NCI-H510A (cell line): ENCODE measurements at regions not wholly inside any gene's neighbourhood (a gene's known extent, or its start where the extent isn't known, plus 50 kb on each side); places are given as distances from the start of the nearest gene placed in this dataset.

Experiments
- DNase-seq: peaks from one replicate; lab custom pipeline; 2025; lab: John Stamatoyannopoulos, UW

GRCh38 chr9:28834156-28834555 lies 1260.9 kb upstream of the C9orf72 start:
- DNase-seq, result no peak

- DNase-seq, result no peak
Observed at GRCh38 chr9:28839778-28840430, 1266.6 kb upstream of the C9orf72 start.

DNA sequence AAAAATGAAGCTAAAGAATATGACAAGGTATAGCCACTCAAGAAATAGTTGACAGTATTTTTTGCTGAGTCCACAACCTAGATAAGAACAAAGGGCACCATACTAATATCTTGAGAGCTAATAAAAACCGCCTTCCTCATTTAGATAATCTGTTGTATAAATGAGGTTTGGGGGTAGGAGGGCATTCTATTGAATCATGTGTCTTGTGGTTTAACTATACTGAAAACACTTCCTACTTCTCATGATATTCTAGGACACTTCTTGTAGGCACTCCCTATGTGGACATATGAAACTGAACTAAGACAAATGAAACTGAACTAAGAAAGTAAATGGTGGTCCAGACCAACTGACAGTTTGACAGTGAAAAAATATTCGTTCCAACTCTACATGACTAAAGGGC lies 1268.5 kb upstream of the C9orf72 start:
- no peak for DNase-seq

DNA sequence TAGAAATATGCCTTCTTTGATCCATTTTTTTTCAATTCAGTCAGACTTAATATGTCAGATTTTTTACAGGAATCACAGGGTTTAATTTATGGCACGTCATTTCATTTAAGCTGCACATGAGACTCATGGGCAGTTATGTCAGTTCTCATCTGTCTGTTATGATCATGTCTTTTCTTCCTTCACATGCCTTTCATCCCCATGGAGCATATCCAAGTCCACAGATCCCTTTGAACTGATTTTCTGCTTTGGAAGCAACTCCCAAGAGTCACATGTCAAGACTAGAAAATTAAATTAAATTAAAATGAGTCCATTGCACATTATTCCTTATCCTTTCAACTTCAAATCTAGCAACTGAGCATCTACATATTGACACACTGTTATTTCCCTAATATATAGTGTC lies 1274.0 kb upstream of the C9orf72 start:
- DNase-seq, result no peak

DNA sequence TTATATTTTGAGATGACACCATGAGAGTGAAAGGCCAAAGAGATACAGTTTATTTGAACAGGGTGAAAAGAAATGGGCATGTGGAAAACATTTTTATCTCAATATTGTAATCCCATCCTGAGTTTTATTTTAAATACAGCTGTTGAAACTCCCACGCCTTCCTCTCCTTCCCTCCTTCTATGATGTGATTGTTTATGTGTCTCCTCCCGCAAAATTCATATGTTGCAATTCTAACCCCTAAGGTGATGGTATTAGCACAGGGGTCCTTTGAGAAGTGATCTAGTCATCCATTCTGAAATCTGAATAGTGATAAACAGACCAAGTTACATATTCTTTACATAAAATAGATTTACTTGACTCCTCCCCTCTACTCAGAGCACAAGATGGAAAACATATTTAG lies 1275.4 kb upstream of the C9orf72 start:
- no peak for DNase-seq

- DNase-seq, result no peak
Observed at GRCh38 chr9:28853477-28853876, 1280.2 kb upstream of the C9orf72 start.

DNA sequence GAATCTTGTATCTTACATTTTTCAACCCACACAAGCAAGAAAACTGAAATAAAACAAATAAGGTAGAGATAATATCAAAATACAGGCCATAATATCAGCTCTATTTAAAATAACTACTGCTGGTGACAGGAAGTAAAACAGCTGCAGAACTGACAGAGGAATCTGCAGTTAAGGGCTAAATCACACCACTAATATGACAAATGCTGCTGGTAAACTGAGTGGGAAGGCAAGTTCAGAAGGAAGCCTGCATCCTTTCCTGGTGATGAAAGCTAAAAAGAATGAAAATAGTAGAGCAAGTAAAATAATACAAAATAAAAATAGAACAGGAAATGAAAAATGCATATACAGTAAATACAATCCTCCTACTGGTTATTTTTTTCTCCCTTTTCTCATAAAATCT lies 1293.7 kb upstream of the C9orf72 start:
- no peak for DNase-seq

- no peak for DNase-seq
Observed at GRCh38 chr9:28868228-28868990, 1295.1 kb upstream of the C9orf72 start.

DNA sequence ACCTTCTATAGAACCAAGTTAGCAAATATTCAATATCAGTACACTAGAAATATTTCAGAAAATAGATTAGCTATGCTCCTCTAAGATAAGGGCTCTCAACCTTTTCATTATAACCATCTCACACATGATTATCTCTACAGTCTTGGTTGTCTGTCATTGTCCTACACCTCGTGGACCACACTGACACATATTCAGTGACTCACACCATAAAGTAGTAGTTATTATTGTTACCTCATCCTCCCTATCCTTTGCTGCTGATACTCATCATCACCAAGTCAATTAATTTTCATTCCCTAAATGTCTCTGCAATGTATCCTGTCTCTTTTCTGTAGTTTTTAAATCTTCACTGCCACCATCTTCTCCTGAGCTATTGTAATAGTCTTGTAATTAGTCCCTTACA lies 1309.2 kb upstream of the C9orf72 start:
- DNase-seq, result no peak

GRCh38 chr9:28883234-28883633 lies 1310.0 kb upstream of the C9orf72 start:
- no peak for DNase-seq

GRCh38 chr9:28887188-28887884 lies 1314.1 kb upstream of the C9orf72 start:
- no peak for DNase-seq

DNA sequence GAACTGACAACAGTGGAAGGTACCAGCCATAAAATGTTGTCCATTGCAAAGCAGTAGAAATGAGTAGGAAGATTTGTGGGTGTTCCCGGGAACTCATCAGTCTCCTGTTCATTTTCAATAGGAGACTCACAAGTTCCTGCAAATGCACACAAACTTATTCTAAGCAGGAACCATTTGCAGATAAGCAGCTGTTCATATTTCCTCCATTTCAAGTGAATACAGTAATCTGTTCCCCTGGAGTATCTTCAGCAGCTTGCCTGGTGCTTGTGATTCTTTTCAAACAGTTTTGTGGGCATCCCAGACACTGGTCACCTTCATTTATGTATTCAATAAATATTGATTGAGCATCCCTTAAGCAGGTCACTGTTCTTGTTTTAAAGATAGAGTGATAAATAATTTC lies 1315.5 kb upstream of the C9orf72 start:
- no peak for DNase-seq

- DNase-seq, result no peak
Observed at GRCh38 chr9:28892538-28892937, 1319.3 kb upstream of the C9orf72 start.

GRCh38 chr9:28899267-28899666 lies 1326.0 kb upstream of the C9orf72 start:
- no peak for DNase-seq

GRCh38 chr9:28899926-28900325 lies 1326.6 kb upstream of the C9orf72 start:
- DNase-seq, result no peak

- DNase-seq, result no peak
Observed at GRCh38 chr9:28900406-28900805, 1327.1 kb upstream of the C9orf72 start.

- DNase-seq, result no peak
Observed at GRCh38 chr9:28909526-28909925, 1336.2 kb upstream of the C9orf72 start.

GRCh38 chr9:28912621-28913020 lies 1339.3 kb upstream of the C9orf72 start:
- DNase-seq, result no peak

DNA sequence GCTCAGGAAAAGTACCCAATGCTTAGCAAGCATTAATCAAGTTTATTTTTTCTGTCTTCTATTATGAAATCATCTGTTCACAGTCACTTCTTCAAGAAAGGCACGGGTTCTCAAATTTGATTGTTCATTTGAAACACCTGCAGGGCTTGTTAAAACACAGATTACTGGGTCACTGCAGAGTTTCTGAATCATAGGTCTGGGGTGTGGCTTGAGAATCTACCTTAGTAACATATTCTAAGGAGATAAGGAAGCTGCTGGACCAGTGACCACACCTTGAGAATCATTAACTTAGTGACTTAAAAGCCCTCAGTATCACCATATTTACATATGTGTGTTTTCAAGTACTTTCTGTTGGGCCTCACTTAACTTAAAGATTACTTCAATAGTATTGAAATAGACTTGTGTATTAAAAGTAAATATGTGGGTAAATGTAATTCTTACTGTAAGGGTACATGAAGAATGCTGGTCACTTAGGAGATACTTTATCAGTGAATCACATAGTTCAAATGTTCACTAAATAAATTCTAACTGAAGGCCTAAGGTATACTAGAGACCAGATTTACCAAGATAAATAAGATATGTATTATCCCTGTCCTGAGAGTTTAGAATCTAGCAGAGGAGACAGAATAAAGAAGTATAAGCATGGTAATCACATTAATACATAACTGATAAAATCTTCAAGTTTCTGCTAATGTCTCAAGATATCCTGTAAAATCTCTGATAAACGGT lies 1342.1 kb upstream of the C9orf72 start:
- DNase-seq, result no peak

DNA sequence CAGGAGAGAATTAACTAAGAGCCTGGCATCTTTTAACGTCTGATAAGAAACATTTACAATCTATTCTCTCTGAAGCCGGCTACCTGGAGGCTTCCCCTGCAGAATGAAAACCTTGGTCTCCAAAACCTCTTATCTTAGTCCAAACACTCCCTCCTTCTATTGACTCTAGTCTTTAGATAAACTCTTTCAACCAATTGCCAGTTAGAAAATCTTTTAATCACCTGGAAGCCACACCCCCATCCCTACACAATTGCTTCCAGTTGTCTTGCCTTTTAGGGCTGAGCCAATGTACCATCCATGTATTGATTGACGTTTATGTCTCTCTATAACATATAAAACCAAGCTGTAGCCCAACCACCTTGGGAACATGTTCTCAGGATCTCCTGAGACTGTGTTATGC lies 1343.1 kb upstream of the C9orf72 start:
- no peak for DNase-seq

- no peak for DNase-seq
Observed at GRCh38 chr9:28921857-28922500, 1348.7 kb upstream of the C9orf72 start.

GRCh38 chr9:28922891-28923290 lies 1349.6 kb upstream of the C9orf72 start:
- no peak for DNase-seq
